Lung (tissue), 11 donors: ENCODE measurements at regions not wholly inside any gene's neighbourhood (a gene's known extent, or its start where the extent isn't known, plus 50 kb on each side); places are given as distances from the start of the nearest gene placed in this dataset.

Source experiments
- ATAC-seq: fragments of 200-7000 bp; cut with Tn5 transposase; one replicate; pipeline ENCODE4 v1.9.1; 2020; ENCODE audit warnings: moderate number of reproducible peaks; ENCODE audit not compliant: insufficient read depth, low FRiP score
- DNase-seq, 3 donors: peaks; one replicate each; pipeline ENCODE4 v3.0.0-alpha.2; 2013 to 2017
- H3K27ac ChIP-seq, 2 donors: one replicate each; pipeline ENCODE4 v1.5.1; 2013; ENCODE audit warnings: mild to moderate bottlenecking in 2 of 2, moderate library complexity in 2 of 2, control low read depth in 1 of 2, inconsistent platforms in 1 of 2, low read depth in 1 of 2, low read length in 1 of 2
- H3K27me3 ChIP-seq, 3 donors: one replicate each; pipeline ENCODE4 v1.5.1; 2013; ENCODE audit warnings: low read length in 2 of 3; ENCODE audit not compliant: control insufficient read depth in 3 of 3, insufficient read depth in 3 of 3
- H3K36me3 ChIP-seq, 4 donors: one replicate each; pipeline ENCODE4 v1.5.1; 2013; ENCODE audit warnings: low read length in 4 of 4, mild to moderate bottlenecking in 1 of 4, moderate library complexity in 1 of 4; ENCODE audit not compliant: control insufficient read depth in 4 of 4, insufficient read depth in 4 of 4
- H3K4me1 ChIP-seq, 5 donors: one replicate each; pipeline ENCODE4 v1.5.1; 2013; ENCODE audit warnings: low read length in 5 of 5, mild to moderate bottlenecking in 2 of 5, moderate library complexity in 1 of 5; ENCODE audit not compliant: control insufficient read depth in 5 of 5, insufficient read depth in 5 of 5
- H3K4me3 ChIP-seq: one replicate; pipeline ENCODE4 v1.5.1; 2013; ENCODE audit warnings: mild to moderate bottlenecking, control low read depth, moderate library complexity
- H3K9ac ChIP-seq, 2 donors: one replicate each; pipeline ENCODE4 v1.5.1; 2013; ENCODE audit warnings: low read length in 2 of 2, control low read depth in 1 of 2; ENCODE audit not compliant: insufficient read depth in 1 of 2
- H3K9me3 ChIP-seq, 4 donors: one replicate each; pipeline ENCODE4 v1.5.1; 2013; ENCODE audit warnings: low read length in 3 of 4, mild to moderate bottlenecking in 1 of 4, moderate library complexity in 1 of 4; ENCODE audit not compliant: control insufficient read depth in 4 of 4, insufficient read depth in 3 of 4
- WGBS, 2 donors: extraction: QIAGEN DNeasy Blood & Tissue Kit; methylation state at CpG; one replicate each; pipeline ENCODE4 v1.1.7; 2013; 5-methylcytosine and 5-hydroxymethylcytosine counted together
- TF ChIP-seq, protein P1 (sequence below): IDR thresholded peaks from 2 replicates; pipeline ENCODE4 v1.5.1; 2012; ENCODE audit warnings: mild to moderate bottlenecking; ENCODE audit errors: control extremely low read depth, extremely low read depth
- donor health status: control.
- donor health status: control.
- donor health status: Bipolar disorder and iron deficiency.
- donor health status: healthy.
- donor health status: DM: yes; HTN: yes; CAD: no.

GRCh38 chr3:177377166-177377565 lies 179.9 kb upstream of the TBL1XR1 start:
- Histone ChIP-seq H3K27ac (no peak overlapping the region), H3K36me3 (no peaks in the 10 kb centered on the region), H3K9ac (no peak overlapping the region), H3K27me3 (no peaks in the 10 kb centered on the region), H3K4me1 (peaks cover 0 to 20% (median 0%) of the 10 kb centered on the region in 5 donors), H3K4me3 (no peak overlapping the region), H3K9me3 (peaks cover 0 to 5% (median 0%) of the 10 kb centered on the region in 4 donors)
- TF ChIP-seq, protein P1, sequence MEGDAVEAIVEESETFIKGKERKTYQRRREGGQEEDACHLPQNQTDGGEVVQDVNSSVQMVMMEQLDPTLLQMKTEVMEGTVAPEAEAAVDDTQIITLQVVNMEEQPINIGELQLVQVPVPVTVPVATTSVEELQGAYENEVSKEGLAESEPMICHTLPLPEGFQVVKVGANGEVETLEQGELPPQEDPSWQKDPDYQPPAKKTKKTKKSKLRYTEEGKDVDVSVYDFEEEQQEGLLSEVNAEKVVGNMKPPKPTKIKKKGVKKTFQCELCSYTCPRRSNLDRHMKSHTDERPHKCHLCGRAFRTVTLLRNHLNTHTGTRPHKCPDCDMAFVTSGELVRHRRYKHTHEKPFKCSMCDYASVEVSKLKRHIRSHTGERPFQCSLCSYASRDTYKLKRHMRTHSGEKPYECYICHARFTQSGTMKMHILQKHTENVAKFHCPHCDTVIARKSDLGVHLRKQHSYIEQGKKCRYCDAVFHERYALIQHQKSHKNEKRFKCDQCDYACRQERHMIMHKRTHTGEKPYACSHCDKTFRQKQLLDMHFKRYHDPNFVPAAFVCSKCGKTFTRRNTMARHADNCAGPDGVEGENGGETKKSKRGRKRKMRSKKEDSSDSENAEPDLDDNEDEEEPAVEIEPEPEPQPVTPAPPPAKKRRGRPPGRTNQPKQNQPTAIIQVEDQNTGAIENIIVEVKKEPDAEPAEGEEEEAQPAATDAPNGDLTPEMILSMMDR, result no peak
- ATAC-seq, result no peak
- no peak for DNase-seq
- WGBS, 2 donors, result 77 to 93% methylated on average over 9 of the region's 9 CpGs

DNA sequence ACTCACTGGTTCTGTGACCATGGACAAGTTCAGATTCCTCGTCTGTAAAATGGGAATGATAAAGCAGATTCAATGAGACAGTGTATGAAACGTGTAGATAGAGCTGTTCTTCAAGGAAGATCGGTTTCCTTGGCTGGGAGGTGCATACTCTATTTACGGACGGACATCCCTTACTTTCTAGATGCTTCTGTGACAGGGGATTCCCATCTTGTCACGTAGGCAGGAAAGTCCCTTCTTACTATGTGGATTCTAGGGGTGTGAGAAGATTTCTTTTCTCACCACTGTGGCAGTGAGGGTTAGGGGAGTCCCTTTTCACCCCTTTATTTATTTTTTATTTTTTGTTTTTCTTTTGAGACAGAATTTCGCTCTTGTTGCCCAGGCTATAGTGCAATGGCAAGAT lies 180.9 kb upstream of the TBL1XR1 start:
- no peak overlapping the region for H3K9ac ChIP-seq
- H3K4me3 ChIP-seq, result no peak overlapping the region
- peaks cover 0 to 5% (median 0%) of the 10 kb centered on the region in 4 donors for H3K9me3 ChIP-seq
- 81 to 89% methylated on average over 7 of the region's 7 CpGs for WGBS, 2 donors
- DNase-seq, result no peak
- H3K27me3 ChIP-seq, result no peaks in the 10 kb centered on the region
- peaks cover 0 to 13% (median 0%) of the 10 kb centered on the region in 5 donors for H3K4me1 ChIP-seq
- no peak overlapping the region for H3K27ac ChIP-seq
- TF ChIP-seq, protein P1, result no peak
- no peak for ATAC-seq
- H3K36me3 ChIP-seq, result no peaks in the 10 kb centered on the region

- Histone ChIP-seq H3K36me3 (no peaks in the 10 kb centered on the region), H3K4me3 (no peak overlapping the region), H3K4me1 (peaks cover 0 to 12% (median 0%) of the 10 kb centered on the region in 5 donors), H3K9ac (no peak overlapping the region), H3K27ac (no peak overlapping the region), H3K9me3 (peaks cover 0 to 5% (median 0%) of the 10 kb centered on the region in 4 donors), H3K27me3 (no peaks in the 10 kb centered on the region)
- ATAC-seq (no peak), DNase-seq (no peak)
- TF ChIP-seq, protein P1, result no peak
- 91 to 94% methylated on average over 3 of the region's 3 CpGs for WGBS, 2 donors
These were observed 181.8 kb upstream of the TBL1XR1 start for GRCh38 chr3:177379045-177379444.

- Histone ChIP-seq H3K4me1 (no peaks in the 10 kb centered on the region), H3K4me3 (no peak overlapping the region), H3K9me3 (peaks cover 0 to 5% (median 0%) of the 10 kb centered on the region in 4 donors), H3K36me3 (no peaks in the 10 kb centered on the region), H3K27me3 (no peaks in the 10 kb centered on the region), H3K27ac (no peak overlapping the region), H3K9ac (no peak overlapping the region)
- DNase-seq (no peak), ATAC-seq (no peak)
- TF ChIP-seq, protein P1, result no peak
These were observed 183.8 kb upstream of the TBL1XR1 start for GRCh38 chr3:177381070-177381469.
